K562 (cell line): ENCODE measurements at regions not wholly inside any gene's neighbourhood (a gene's known extent, or its start where the extent isn't known, plus 50 kb on each side); places are given as distances from the start of the nearest gene placed in this dataset.

ENCODE experiments used
- ATAC-seq: fragments of 200-7000 bp; cut with Tn5 transposase; 3 replicates; pipeline ENCODE4 v1.9.1; 2020; ENCODE audit warnings: moderate library complexity
- BruUV-seq: library from RNA; stranded (reverse); fragments of 400-500 nt; replicated peaks from 2 replicates; lab custom pipeline; 2021; lab: Mats Ljungman, UMichigan
- CTCF ChIA-PET: fragments of 300-600 bp; formaldehyde crosslinking; extraction: SDS; loops from one replicate; lab custom pipeline; 2021; ENCODE audit warnings: low intra/inter-chr PET ratio; lab: Yijun Ruan, JAX
- POLR2A ChIA-PET: fragments of 300-600, 350-650 bp; sonication (Branson Sonifier 250); formaldehyde crosslinking; extraction: SDS; loops from one replicate; lab custom pipeline; 2021; ENCODE audit warnings: antibody characterized with exemption, inconsistent platforms; lab: Yijun Ruan, JAX
- DNase-seq, 4 experiments: peaks; one replicate each; pipeline versions ENCODE4 v3.0.0 to v3.0.0-alpha.2; 2011 to 2018; ENCODE audit warnings: low spot score in 3 of 4, mixed read lengths in 3 of 4; ENCODE audit errors: extremely low read depth in 1 of 4
- FAIRE-seq: peaks from 2 replicates; lab custom pipeline; 2011; peaks lifted over from hg19 to GRCh38; lab: Jason Lieb, UNC
- H2AFZ ChIP-seq: 2 replicates; pipeline ENCODE4 v1.6.0; 2011; ENCODE audit warnings: low read depth, low read length, control low read depth, inconsistent platforms
- H3K27ac ChIP-seq: fragments of 200-600 bp; 3 replicates; pipeline ENCODE4 v1.8.0; 2011; ENCODE audit warnings: low read depth, mild to moderate bottlenecking, control low read depth, inconsistent platforms, low read length, moderate library complexity, mixed read lengths; ENCODE audit errors: extremely low read depth
- H3K27me3 ChIP-seq, 2 experiments: fragments of 300-600 bp in 1 of 2; 2 replicates in 1 of 2; 3 replicates in 1 of 2; pipeline versions ENCODE4 v1.6.0 to v1.8.0; 2011; ENCODE audit warnings: inconsistent platforms in 2 of 2, low read length in 2 of 2, mild to moderate bottlenecking in 1 of 2, mixed read lengths in 1 of 2, moderate library complexity in 1 of 2; ENCODE audit not compliant: control insufficient read depth in 2 of 2, insufficient read depth in 2 of 2
- H3K36me3 ChIP-seq: fragments of 300-600 bp; 3 replicates; pipeline ENCODE4 v1.8.0; 2011; ENCODE audit warnings: mild to moderate bottlenecking, low read length, inconsistent platforms; ENCODE audit not compliant: control insufficient read depth, insufficient read depth
- H3K4me1 ChIP-seq, 2 experiments: fragments of 200-600 bp in 1 of 2; replicated peaks in 1 of 2; 2 replicates in 1 of 2; 3 replicates in 1 of 2; pipeline versions ENCODE4 v1.5.1 to v1.8.0; 2011; ENCODE audit warnings: inconsistent platforms in 2 of 2, low read length in 2 of 2, mild to moderate bottlenecking in 1 of 2, mixed read lengths in 1 of 2, moderate library complexity in 1 of 2; ENCODE audit not compliant: control insufficient read depth in 2 of 2, insufficient read depth in 2 of 2
- H3K4me2 ChIP-seq: 2 replicates; pipeline ENCODE4 v1.6.1; 2011; ENCODE audit warnings: low read length, control low read depth, inconsistent platforms, mixed read lengths; ENCODE audit not compliant: insufficient read depth
- H3K4me3 ChIP-seq: fragments of 200-600 bp; sonication (generic), shearing (Covaris generic); 2 replicates; pipeline ENCODE4 v1.5.1; 2016; ENCODE audit warnings: control low read depth, inconsistent platforms
- H3K79me2 ChIP-seq: fragments of 200-600 bp; 3 replicates; pipeline ENCODE4 v1.8.0; 2011; ENCODE audit warnings: low read length, inconsistent platforms; ENCODE audit not compliant: control insufficient read depth, insufficient read depth
- H3K9ac ChIP-seq, 2 experiments: 2 replicates each; pipeline versions ENCODE4 v1.6.0 to v1.6.1; 2011; ENCODE audit warnings: low read depth in 2 of 2, low read length in 2 of 2, control low read depth in 1 of 2, inconsistent platforms in 1 of 2, mild to moderate bottlenecking in 1 of 2, mixed read lengths in 1 of 2; ENCODE audit not compliant: insufficient read depth in 1 of 2
- H3K9me1 ChIP-seq: one replicate; pipeline ENCODE4 v1.6.0; 2011; ENCODE audit warnings: inconsistent platforms, mild to moderate bottlenecking, low read length, moderate library complexity; ENCODE audit not compliant: control insufficient read depth, insufficient read depth
- H3K9me3 ChIP-seq: replicated peaks from 2 replicates; pipeline ENCODE4 v1.5.1; 2011; ENCODE audit warnings: low read depth, low read length, inconsistent platforms; ENCODE audit not compliant: control insufficient read depth, insufficient read depth
- H4K20me1 ChIP-seq: replicated peaks from 2 replicates; pipeline ENCODE4 v1.6.1; 2011; ENCODE audit warnings: low read length, inconsistent platforms, mixed read lengths; ENCODE audit not compliant: control insufficient read depth, insufficient read depth
- CBX8 ChIP-seq: fragments of 200-600 bp; sonication (generic); IDR thresholded peaks from 2 replicates; pipeline ENCODE4 v1.6.1; 2012; ENCODE audit warnings: borderline replicate concordance, mixed run types, low read depth, mild to moderate bottlenecking, moderate library complexity, mixed read lengths, low read length, control low read depth, inconsistent platforms; ENCODE audit not compliant: poor library complexity, severe bottlenecking; ENCODE audit errors: extremely low read depth
- COPS2 ChIP-seq: fragments of 450-650 bp; conservative IDR thresholded peaks from 2 replicates; pipeline ENCODE4 v1.6.1; 2016; ENCODE audit warnings: mild to moderate bottlenecking, moderate library complexity
- DMBX1 ChIP-seq: fragments of 250-450 bp; sonication (Bioruptor Pico); IDR thresholded peaks from 2 replicates; pipeline ENCODE4 v1.8.0; 2022; ENCODE audit warnings: inconsistent platforms, mild to moderate bottlenecking, moderate library complexity, borderline replicate concordance
- ELF4 ChIP-seq: fragments of 450-650 bp; formaldehyde crosslinking; IDR thresholded peaks from 2 replicates; pipeline ENCODE4 v1.4.0; 2022; ENCODE audit warnings: missing genetic modification characterization
- GABPA ChIP-seq: fragments of 200-800 bp; sonication (Bioruptor generic); conservative IDR thresholded peaks from 2 replicates; pipeline ENCODE4 v1.6.1; 2016; ENCODE audit warnings: low read depth, missing genetic modification characterization, missing compliant biosample characterization
- HNRNPLL ChIP-seq: fragments of 200-400 bp; formaldehyde crosslinking; IDR thresholded peaks from 2 replicates; pipeline ENCODE4 v1.6.1; 2017; ENCODE audit warnings: low read length, low read depth, mild to moderate bottlenecking; ENCODE audit not compliant: poor library complexity, severe bottlenecking
- MCM2 ChIP-seq: fragments of 450-650 bp; IDR thresholded peaks from 2 replicates; pipeline ENCODE4 v1.6.1; 2017; ENCODE audit warnings: low read depth, mild to moderate bottlenecking
- NFE2 ChIP-seq: IDR thresholded peaks from 2 replicates; pipeline ENCODE4 v1.6.1; 2014; ENCODE audit warnings: antibody characterized with exemption, low read depth
- NFIX ChIP-seq: fragments of 250-450 bp; sonication (Bioruptor Pico); IDR thresholded peaks from 2 replicates; pipeline ENCODE4 v1.4.0; 2020; ENCODE audit warnings: low read depth, mild to moderate bottlenecking, moderate library complexity
- NONO ChIP-seq, 2 experiments: fragments of 200-400 bp in 1 of 2; fragments of 450-650 bp in 1 of 2; formaldehyde crosslinking in 1 of 2; IDR thresholded peaks; 2 replicates each; pipeline ENCODE4 v1.6.1; 2017; ENCODE audit warnings: low read depth in 2 of 2, mild to moderate bottlenecking in 2 of 2, moderate library complexity in 2 of 2, low read length in 1 of 2
- PCBP1 ChIP-seq: fragments of 200-400 bp; formaldehyde crosslinking; IDR thresholded peaks from 2 replicates; pipeline ENCODE4 v1.6.1; 2018; ENCODE audit warnings: mild to moderate bottlenecking, low read depth, low read length; ENCODE audit not compliant: poor library complexity, severe bottlenecking
- PRMT5 ChIP-seq: sonication (generic); formaldehyde crosslinking; IDR thresholded peaks from 2 replicates; pipeline ENCODE4 v1.5.0; 2020; ENCODE audit warnings: missing genetic modification reagents
- PURB ChIP-seq: sonication (generic); formaldehyde crosslinking; IDR thresholded peaks from 2 replicates; pipeline ENCODE4 v1.9.0; 2021; ENCODE audit warnings: low read depth, mild to moderate bottlenecking, missing genetic modification reagents
- RBBP5 ChIP-seq: fragments of 200-600 bp; sonication (generic); IDR thresholded peaks from 2 replicates; pipeline ENCODE4 v1.6.1; 2012; ENCODE audit warnings: borderline replicate concordance, mild to moderate bottlenecking, low read length, control low read depth, inconsistent platforms; ENCODE audit not compliant: insufficient read depth, poor library complexity, severe bottlenecking
- SOX6 ChIP-seq: fragments of 450-650 bp; IDR thresholded peaks from 2 replicates; pipeline ENCODE4 v1.6.1; 2014; ENCODE audit warnings: mild to moderate bottlenecking
- STAT5A ChIP-seq: IDR thresholded peaks from 2 replicates; pipeline ENCODE4 v1.6.1; 2012; ENCODE audit warnings: low read length, inconsistent platforms, borderline replicate concordance
- XRCC5 ChIP-seq: fragments of 200-400 bp; formaldehyde crosslinking; IDR thresholded peaks from 2 replicates; pipeline ENCODE4 v1.6.1; 2017; ENCODE audit warnings: low read depth, mild to moderate bottlenecking, low read length
- ZBED1 ChIP-seq: IDR thresholded peaks from 2 replicates; pipeline ENCODE4 v1.6.1; 2014
- WGBS: fragments of 100-300 bp; shearing (Covaris generic); methylation state at CpG from one replicate; pipeline ENCODE4 v1.1.6; 2016; ENCODE audit warnings: low coverage, mixed read lengths; ENCODE audit not compliant: insufficient coverage; ENCODE audit errors: missing lambda C conversion rate; 5-methylcytosine and 5-hydroxymethylcytosine counted together
- in situ Hi-C: fragments of 300-500 bp; cut with MboI; formaldehyde crosslinking; loops from 4 replicates; pipeline ENCODE4 v1.15.0; 2018; ENCODE audit warnings: inconsistent platforms, mixed read lengths
- intact Hi-C: fragments of 100-400 bp; cut with micrococcal nuclease; formaldehyde crosslinking; loops from 2 replicates; pipeline ENCODE4 v1.14.2; 2022
- TF ChIP-seq, protein P1 (sequence below): fragments of 450-650 bp; formaldehyde crosslinking; IDR thresholded peaks from 2 replicates; pipeline ENCODE4 v1.4.0; 2022; ENCODE audit warnings: missing genetic modification characterization

DNA sequence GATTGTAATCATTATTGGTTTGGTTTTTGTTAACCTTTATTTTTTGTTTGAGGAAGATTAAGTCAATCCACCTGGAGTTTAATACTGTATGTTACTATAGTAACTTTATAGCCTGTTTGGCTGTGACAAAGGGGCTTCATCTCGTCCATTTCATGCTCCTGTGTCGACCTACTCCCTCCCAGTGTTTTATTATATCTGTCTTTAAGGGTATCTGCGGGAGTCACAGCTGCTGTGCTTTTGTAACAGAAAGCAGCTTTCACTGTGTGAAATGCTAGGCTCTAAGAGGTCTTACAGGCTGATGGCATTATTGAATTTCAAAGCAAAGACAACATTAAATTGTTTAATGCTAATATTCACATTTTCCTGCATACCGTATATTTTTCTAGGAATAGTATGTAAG lies 698.0 kb upstream of the POU3F2 start:
- ChIA-PET CTCF (no interaction called here), POLR2A (no interaction called here)
- ATAC-seq (no peak), DNase-seq (no peak), FAIRE-seq (no peak)
- intact Hi-C loops: no loop called here
- in situ Hi-C loops: no loop called here
- Histone ChIP-seq H2AFZ (no peak overlapping the region), H3K4me2 (no peak overlapping the region), H4K20me1 (no peaks in the 10 kb centered on the region), H3K4me3 (no peak overlapping the region), H3K27me3 (no peaks in the 10 kb centered on the region), H3K9me3 (no peaks in the 10 kb centered on the region), H3K27ac (no peak overlapping the region), H3K36me3 (no peaks in the 10 kb centered on the region), H3K9me1 (no peaks in the 10 kb centered on the region), H3K79me2 (no peaks in the 10 kb centered on the region), H3K9ac (no peak overlapping the region), H3K4me1 (no peaks in the 10 kb centered on the region)
- no TSS peak for BruUV-seq
- 2% methylated on average over 4 of the region's 4 CpGs for WGBS
- no peak for TF ChIP-seq CBX8
- no peak for TF ChIP-seq NONO (IDR thresholded peaks at IDR 0.05; ENCODE audit: low read depth in 2 of 2, low read length in 1 of 2)
- TF ChIP-seq PRMT5: no peak
- TF ChIP-seq COPS2: no peak
- TF ChIP-seq XRCC5: no peak
- no peak for TF ChIP-seq PURB (CRISPR knock-in tag)
- no peak for TF ChIP-seq MCM2
- TF ChIP-seq ELF4 (CRISPR knock-in tag): no peak
- TF ChIP-seq, all 486 proteins: peak for 0

GRCh38 chr6:98137391-98137790 lies 697.0 kb upstream of the POU3F2 start:
- no peak for FAIRE-seq
- WGBS: 0% methylated on average over 1 of the region's 1 CpG
- Histone ChIP-seq H3K27ac (no peak overlapping the region), H3K9me1 (no peaks in the 10 kb centered on the region), H3K4me2 (no peak overlapping the region), H2AFZ (no peak overlapping the region)
- no peak for DNase-seq
- POLR2A ChIA-PET: no interaction called here
- no peak for TF ChIP-seq NFIX (CRISPR knock-in tag)
- no peak for TF ChIP-seq HNRNPLL
- TF ChIP-seq, protein P1, sequence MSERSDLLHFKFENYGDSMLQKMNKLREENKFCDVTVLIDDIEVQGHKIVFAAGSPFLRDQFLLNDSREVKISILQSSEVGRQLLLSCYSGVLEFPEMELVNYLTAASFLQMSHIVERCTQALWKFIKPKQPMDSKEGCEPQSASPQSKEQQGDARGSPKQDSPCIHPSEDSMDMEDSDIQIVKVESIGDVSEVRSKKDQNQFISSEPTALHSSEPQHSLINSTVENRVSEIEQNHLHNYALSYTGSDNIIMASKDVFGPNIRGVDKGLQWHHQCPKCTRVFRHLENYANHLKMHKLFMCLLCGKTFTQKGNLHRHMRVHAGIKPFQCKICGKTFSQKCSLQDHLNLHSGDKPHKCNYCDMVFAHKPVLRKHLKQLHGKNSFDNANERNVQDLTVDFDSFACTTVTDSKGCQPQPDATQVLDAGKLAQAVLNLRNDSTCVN (CRISPR knock-in tag): no peak
- TF ChIP-seq DMBX1 (CRISPR knock-in tag): no peak
- no peak for TF ChIP-seq NFE2
- no peak for TF ChIP-seq RBBP5
- no peak for TF ChIP-seq ZBED1
- no peak for TF ChIP-seq PCBP1
- TF ChIP-seq GABPA (tag): no peak
- no peak for TF ChIP-seq STAT5A
- no peak for TF ChIP-seq SOX6
- TF ChIP-seq, all 486 proteins: peak for 0
- H3K9me3 ChIP-seq: no peaks in the 10 kb centered on the region
- intact Hi-C loops (no loop called here), in situ Hi-C loops (no loop called here)
- CTCF ChIA-PET: no interaction called here
- no peaks in the 10 kb centered on the region for H3K79me2 ChIP-seq
- no peaks in the 10 kb centered on the region for H3K4me1 ChIP-seq
- no peaks in the 10 kb centered on the region for H4K20me1 ChIP-seq
- no peak overlapping the region for H3K9ac ChIP-seq
- ATAC-seq: no peak
- no peak overlapping the region for H3K4me3 ChIP-seq
- no peaks in the 10 kb centered on the region for H3K36me3 ChIP-seq
- no peaks in the 10 kb centered on the region for H3K27me3 ChIP-seq
- BruUV-seq: no TSS peak
